T-helper 17 cell (primary cell): ENCODE measurements at regions not wholly inside any gene's neighbourhood (a gene's known extent, or its start where the extent isn't known, plus 50 kb on each side); places are given as distances from the start of the nearest gene placed in this dataset.

Experiments
- ATAC-seq: fragments of 150-1000 bp; cut with Tn5 transposase; 2 replicates; pipeline ENCODE4 v1.10.0; 2021; ENCODE audit warnings: mild to moderate bottlenecking, moderate library complexity
- DNase-seq, 3 donors: peaks; one replicate each; pipeline versions ENCODE4 v3.0.0 to v3.0.0-alpha.2; 2020 to 2021
- H3K9me3 ChIP-seq: one replicate; pipeline ENCODE4 v1.7.0; 2013; ENCODE audit warnings: low read length, mild to moderate bottlenecking; ENCODE audit not compliant: control insufficient read depth, poor library complexity, severe bottlenecking
- H3K27ac Mint-ChIP-seq: one replicate; pipeline ENCODE4 v1.8.0; 2022; ENCODE audit warnings: mild to moderate bottlenecking, moderate library complexity, mixed read lengths
- H3K27me3 Mint-ChIP-seq: one replicate; pipeline ENCODE4 v1.8.0; 2022; ENCODE audit warnings: mixed read lengths
- H3K36me3 Mint-ChIP-seq: one replicate; pipeline ENCODE4 v1.8.0; 2022; ENCODE audit warnings: low read depth, mixed read lengths
- H3K4me1 Mint-ChIP-seq: one replicate; pipeline ENCODE4 v1.8.0; 2022; ENCODE audit warnings: mild to moderate bottlenecking, mixed read lengths
- H3K4me3 Mint-ChIP-seq: one replicate; pipeline ENCODE4 v1.8.0; 2022; ENCODE audit warnings: mild to moderate bottlenecking, moderate library complexity, mixed read lengths

DNA sequence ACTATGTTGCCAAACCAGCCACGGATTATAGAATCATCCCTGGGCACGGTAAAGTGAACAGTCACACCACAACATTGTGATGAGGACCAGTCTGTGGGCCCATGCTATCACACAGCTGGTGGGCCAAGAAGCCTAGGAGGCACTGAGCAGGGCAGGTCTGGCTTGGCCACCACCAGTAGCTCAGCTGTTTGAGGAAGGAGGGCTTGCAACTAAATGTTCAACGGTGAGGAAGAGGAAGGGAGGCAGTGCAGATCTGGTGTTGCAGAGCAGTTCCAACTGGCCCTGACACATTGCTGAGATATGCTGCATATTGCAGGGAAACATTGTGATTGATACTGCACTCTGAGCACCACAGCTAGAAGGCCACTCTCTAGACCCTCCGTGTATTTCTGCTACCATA, 77.9 kb upstream of the ATG10 start:
- Mint-ChIP-seq H3K36me3 (no peaks in the 10 kb centered on the region), H3K27ac (no peak overlapping the region), H3K4me3 (no peak overlapping the region), H3K4me1 (peaks cover 2% of the 10 kb centered on the region), H3K27me3 (no peaks in the 10 kb centered on the region)
- ATAC-seq (no peak), DNase-seq (no peak)
- H3K9me3 ChIP-seq, result no peaks in the 10 kb centered on the region

DNA sequence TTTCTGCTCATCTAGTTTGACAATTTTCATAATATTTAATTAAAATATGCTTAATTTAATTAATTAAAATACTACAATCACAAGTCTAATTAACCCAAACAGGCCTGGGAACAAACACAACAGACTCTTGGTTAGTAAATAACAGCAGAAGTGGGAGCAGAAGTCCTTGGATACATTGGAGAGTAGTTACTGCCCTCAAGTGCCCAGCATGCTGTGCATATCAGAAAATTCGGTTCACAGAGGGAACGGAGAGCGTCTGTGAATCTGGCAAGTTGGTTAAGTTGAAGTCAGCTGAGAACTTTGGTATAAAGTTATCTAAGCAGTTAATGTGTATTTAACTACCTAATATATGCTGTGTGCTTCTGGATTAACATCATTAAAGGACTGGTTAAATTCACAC, 87.0 kb upstream of the ATG10 start:
- Mint-ChIP-seq H3K36me3 (no peaks in the 10 kb centered on the region), H3K4me1 (no peaks in the 10 kb centered on the region)
- DNase-seq, result no peak

DNA sequence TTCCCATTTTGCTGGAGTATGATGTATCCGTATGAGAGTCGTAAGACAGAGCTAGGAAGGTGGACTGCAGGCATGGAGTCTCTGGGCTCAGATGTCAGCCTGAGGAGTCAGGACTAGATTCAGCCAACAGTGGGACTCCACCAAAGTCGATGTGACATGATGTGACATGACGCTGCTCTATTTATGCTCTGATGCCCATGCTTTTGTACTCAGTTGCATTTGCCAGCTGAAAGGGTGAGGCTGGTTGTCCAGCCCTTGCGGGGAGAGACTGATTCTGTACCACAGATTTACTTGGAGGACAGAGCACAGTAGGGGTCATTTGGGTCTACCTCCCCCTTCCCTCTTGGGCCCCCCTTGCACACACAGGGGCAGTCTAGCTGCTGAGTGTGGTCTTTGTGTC, 88.5 kb upstream of the ATG10 start:
- ATAC-seq (no peak), DNase-seq (no peak)
- H3K36me3 Mint-ChIP-seq, result peaks cover 2% of the 10 kb centered on the region
- no peak overlapping the region for H3K4me3 Mint-ChIP-seq
- peaks cover 17% of the 10 kb centered on the region for H3K27me3 Mint-ChIP-seq
- H3K9me3 ChIP-seq, result no peaks in the 10 kb centered on the region
- H3K4me1 Mint-ChIP-seq, result peaks cover 2% of the 10 kb centered on the region
- no peak overlapping the region for H3K27ac Mint-ChIP-seq

More for the DNA sequence above, 87.0 kb upstream of the ATG10 start:
- ATAC-seq, result no peak
- Mint-ChIP-seq H3K27ac (no peak overlapping the region), H3K4me3 (no peak overlapping the region), H3K27me3 (peaks cover 10% of the 10 kb centered on the region)
- H3K9me3 ChIP-seq, result no peaks in the 10 kb centered on the region

DNA sequence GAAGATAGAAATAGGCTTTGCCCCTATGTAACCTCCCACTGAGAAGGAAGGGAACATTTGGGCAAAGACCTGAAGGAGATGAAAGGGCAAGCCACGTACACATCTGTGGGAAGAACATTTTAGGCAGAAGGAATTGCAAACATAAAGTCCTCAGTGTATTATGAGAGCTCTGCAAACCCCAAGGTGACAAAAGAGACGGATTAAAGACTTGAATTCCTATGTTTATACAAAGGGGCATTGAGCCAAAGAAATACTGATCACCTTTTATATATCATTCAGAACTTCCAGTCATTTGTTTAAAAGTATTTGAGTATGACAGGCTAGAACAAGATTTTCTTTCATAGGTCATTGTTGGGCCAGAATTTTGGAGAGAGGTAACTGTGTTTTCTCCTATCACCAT, 90.2 kb upstream of the ATG10 start:
- peaks cover 2% of the 10 kb centered on the region for H3K4me1 Mint-ChIP-seq
- H3K27me3 Mint-ChIP-seq, result peaks cover 25% of the 10 kb centered on the region
- no peaks in the 10 kb centered on the region for H3K9me3 ChIP-seq
- H3K27ac Mint-ChIP-seq, result no peak overlapping the region
- DNase-seq (no peak), ATAC-seq (no peak)
- H3K4me3 Mint-ChIP-seq, result no peak overlapping the region
- H3K36me3 Mint-ChIP-seq, result peaks cover 2% of the 10 kb centered on the region

DNA sequence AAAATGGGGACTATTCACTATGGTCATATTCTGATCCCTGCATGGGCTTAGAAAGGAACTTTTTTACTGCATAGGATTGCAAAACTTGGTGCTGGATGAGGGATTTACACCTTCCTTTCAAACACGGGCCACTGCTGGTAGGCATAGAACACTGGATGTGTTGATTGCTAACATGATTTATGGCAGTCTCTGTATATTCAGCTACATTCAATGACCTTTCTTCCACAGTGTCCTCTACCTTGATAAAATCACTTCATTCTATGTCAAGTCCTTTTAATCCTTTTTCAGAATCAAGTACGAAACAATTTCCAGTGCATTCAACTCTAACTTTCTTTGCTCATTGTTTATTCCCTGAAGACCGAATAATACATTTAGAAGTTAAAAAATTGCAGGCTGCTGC, 91.9 kb upstream of the ATG10 start:
- Mint-ChIP-seq H3K4me3 (no peak overlapping the region), H3K36me3 (peaks cover 5% of the 10 kb centered on the region), H3K27me3 (peaks cover 25% of the 10 kb centered on the region), H3K4me1 (peaks cover 2% of the 10 kb centered on the region), H3K27ac (no peak overlapping the region)
- ATAC-seq (no peak), DNase-seq (no peak)
- H3K9me3 ChIP-seq, result no peaks in the 10 kb centered on the region

DNA sequence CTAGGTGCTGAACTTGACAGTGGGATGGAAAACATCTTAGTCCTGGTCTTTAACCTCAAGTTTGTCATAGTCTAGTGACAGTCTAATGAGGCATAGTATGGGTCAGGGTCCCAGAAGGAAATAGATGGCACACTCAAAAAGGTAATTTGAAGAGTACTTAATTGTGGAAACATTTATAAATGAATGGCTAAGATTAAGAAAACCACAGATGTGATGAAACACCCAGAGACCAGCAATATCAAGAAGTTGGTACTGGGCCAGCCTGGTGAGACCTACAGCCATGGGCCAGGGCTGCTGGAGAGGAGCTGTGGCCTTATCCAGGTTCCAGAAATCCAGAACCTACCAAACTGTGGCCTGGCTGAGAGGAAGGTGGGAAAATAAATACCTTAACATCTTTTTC, 93.5 kb upstream of the ATG10 start:
- DNase-seq (no peak), ATAC-seq (no peak)
- H3K4me1 Mint-ChIP-seq, result peaks cover 2% of the 10 kb centered on the region
- peaks cover 25% of the 10 kb centered on the region for H3K27me3 Mint-ChIP-seq
- H3K36me3 Mint-ChIP-seq, result peaks cover 5% of the 10 kb centered on the region
- H3K4me3 Mint-ChIP-seq, result no peak overlapping the region
- H3K27ac Mint-ChIP-seq, result no peak overlapping the region
- no peaks in the 10 kb centered on the region for H3K9me3 ChIP-seq

DNA sequence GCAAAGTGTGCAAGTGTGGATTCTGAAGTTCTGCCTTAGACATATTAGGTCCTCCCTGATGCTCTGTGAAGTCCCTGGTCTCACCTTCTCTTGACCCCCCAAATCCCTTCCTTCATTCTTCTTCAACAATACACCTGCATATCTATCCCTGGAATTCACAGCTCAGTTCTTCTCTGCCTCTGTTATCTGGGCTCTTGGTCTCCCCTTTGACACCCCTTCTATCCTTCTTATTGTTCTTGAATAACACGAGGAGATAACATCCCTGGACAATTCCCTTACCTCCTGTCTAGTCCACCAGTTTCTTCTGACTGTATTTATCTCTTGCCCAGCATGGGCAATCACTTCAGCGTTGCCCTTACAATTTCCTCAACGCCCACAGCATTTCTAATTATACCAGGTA, 104.8 kb upstream of the ATG10 start:
- DNase-seq (no peak), ATAC-seq (no peak)
- Mint-ChIP-seq H3K27ac (no peak overlapping the region), H3K27me3 (peaks cover 16% of the 10 kb centered on the region), H3K4me3 (no peak overlapping the region), H3K4me1 (no peaks in the 10 kb centered on the region), H3K36me3 (peaks cover 2% of the 10 kb centered on the region)
- H3K9me3 ChIP-seq, result no peaks in the 10 kb centered on the region

DNA sequence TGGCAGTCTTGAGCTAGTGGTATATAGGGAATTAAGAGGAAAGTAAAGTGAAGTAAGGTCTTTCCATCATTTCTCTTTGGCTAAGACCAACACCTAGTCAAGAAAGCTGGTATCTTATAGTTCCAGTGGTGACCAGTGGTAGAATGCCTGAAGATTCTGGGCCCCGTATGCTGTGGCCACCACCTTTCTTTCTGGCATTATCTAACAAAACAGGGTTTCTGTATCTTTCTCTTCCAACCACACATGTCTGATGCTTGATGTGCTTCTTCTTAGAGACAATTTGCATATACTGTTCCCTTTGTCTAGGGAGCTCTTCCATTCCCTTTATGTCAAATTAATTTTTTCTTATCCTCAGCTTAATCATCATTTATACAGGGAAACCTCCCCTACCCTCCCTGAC, 109.9 kb upstream of the SSBP2 start:
- no peaks in the 10 kb centered on the region for H3K9me3 ChIP-seq
- H3K4me3 Mint-ChIP-seq, result no peak overlapping the region
- peaks cover 2% of the 10 kb centered on the region for H3K36me3 Mint-ChIP-seq
- ATAC-seq, result no peak
- H3K27me3 Mint-ChIP-seq, result peaks cover 5% of the 10 kb centered on the region
- DNase-seq, result no peak
- no peak overlapping the region for H3K27ac Mint-ChIP-seq
- peaks cover 2% of the 10 kb centered on the region for H3K4me1 Mint-ChIP-seq

DNA sequence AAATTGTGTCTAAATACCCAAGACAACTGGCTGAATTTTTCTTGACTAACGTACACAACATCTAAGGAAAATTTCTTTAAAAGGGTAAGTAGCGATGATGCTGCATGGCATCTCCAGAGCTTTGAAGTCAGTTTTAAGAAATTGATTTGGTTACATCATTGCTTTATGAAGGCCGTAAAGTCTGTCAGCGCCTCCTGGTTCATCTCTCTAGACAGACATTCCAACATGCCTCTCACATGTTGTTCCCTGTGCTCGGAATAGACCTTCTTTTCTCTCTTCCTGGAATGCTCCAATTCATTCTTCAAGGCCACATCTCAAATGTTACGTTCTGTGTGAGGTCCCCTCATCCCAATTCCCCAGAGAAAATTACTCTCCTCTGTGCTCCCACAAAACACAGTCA, 108.7 kb upstream of the SSBP2 start:
- no peak for ATAC-seq
- Mint-ChIP-seq H3K36me3 (no peaks in the 10 kb centered on the region), H3K4me3 (no peak overlapping the region)

DNA sequence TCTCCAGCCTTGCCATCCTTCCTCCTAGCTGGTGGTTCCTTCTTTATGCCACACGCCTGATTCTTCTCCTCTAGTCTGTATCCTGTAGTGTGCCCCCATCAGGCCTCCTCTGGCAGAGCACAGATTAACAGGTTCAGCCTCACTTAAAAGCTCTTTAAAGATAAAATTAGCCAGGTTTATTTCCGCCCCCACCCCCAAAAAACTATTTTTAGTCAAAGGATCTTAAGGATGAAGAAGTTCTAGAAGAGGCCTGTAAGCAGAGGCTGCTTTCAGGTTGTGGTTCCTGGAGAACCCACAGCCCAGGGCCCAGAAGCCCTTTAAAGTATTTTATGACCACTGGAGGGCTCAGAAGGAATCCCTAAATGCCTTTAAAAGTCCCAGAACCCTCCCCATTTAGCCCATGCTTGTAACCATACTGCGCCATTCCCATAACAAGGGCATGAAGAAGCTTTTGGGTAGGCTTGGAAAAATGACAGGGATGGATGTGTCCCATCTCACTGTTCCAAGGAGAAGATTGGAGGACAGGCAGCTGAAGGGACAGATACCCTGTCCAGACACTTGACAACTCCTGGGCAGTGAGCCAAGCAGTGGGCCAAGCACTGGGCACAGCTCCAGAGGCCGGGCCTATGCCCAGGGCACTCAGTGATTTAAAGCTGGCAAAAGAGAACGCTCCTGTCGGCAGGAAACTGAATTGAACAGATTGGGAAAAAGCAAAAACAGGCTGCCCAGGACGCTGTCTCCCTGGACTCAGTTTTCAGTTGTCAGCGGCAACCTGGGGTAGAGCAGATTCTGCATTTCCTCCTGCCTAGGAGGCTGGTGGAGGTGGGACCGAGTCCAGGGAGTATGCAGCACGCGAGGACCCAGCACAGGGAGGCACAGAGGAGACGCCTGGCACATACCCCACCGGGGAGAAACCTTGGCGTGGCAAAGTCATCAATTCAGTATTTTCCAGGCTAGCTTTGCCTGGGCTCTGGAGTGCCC, 106.3 kb upstream of the SSBP2 start:
- peaks cover 17% of the 10 kb centered on the region for H3K4me1 Mint-ChIP-seq
- H3K9me3 ChIP-seq, result no peaks in the 10 kb centered on the region
- no peaks in the 10 kb centered on the region for H3K27me3 Mint-ChIP-seq
- DNase-seq (no peak), ATAC-seq (no peak)
- H3K27ac Mint-ChIP-seq, result no peak overlapping the region
- no peaks in the 10 kb centered on the region for H3K36me3 Mint-ChIP-seq
- H3K4me3 Mint-ChIP-seq, result no peak overlapping the region

More for the DNA sequence above, 108.7 kb upstream of the SSBP2 start:
- no peaks in the 10 kb centered on the region for H3K27me3 Mint-ChIP-seq
- no peak for DNase-seq
- H3K27ac Mint-ChIP-seq, result no peak overlapping the region
- H3K9me3 ChIP-seq, result no peaks in the 10 kb centered on the region
- peaks cover 9% of the 10 kb centered on the region for H3K4me1 Mint-ChIP-seq

DNA sequence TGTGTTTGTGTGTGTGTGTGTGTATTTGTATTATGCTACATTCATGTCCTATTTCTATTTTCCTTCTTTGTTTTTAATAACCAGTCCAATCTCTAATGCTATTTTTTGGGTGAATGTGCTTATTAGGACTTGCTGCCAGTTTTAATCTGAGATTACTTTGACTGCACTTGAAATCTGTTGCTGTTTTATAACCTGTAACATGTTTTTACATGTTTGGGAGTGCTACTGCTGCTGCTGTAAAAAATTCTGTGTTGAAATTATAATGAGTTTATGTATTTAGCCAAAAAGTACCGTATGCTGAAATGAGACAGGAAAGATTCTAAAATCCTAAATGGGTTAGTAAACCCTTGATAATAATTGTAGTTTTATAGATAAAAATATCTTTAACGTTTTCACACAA, 104.7 kb upstream of the SSBP2 start:
- Mint-ChIP-seq H3K27ac (no peak overlapping the region), H3K4me1 (peaks cover 24% of the 10 kb centered on the region), H3K27me3 (no peaks in the 10 kb centered on the region), H3K36me3 (no peaks in the 10 kb centered on the region), H3K4me3 (no peak overlapping the region)
- no peak for DNase-seq
- H3K9me3 ChIP-seq, result no peaks in the 10 kb centered on the region
- ATAC-seq, result no peak

DNA sequence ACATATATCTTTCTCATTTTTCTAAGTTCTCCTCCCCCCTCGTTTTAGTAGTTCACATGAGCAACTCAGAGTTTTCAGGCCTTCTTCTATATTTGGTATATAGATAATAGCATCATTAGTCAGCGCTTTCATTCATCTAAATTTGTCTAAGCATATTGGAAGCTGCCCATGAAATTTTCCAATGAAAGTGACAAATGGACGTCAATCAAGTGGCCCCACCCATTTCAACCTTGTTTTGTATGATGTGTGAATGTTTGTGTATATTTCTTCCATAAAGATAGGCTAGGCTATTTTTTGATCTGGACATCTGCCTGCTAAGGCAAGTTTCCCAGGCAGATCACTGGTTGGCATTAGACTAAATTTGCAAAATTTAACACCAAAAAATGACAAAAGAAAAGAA, 104.0 kb upstream of the SSBP2 start:
- no peak overlapping the region for H3K4me3 Mint-ChIP-seq
- peaks cover 30% of the 10 kb centered on the region for H3K4me1 Mint-ChIP-seq
- DNase-seq, result no peak
- no peaks in the 10 kb centered on the region for H3K36me3 Mint-ChIP-seq
- no peak overlapping the region for H3K27ac Mint-ChIP-seq
- no peak for ATAC-seq
- no peaks in the 10 kb centered on the region for H3K27me3 Mint-ChIP-seq
- no peaks in the 10 kb centered on the region for H3K9me3 ChIP-seq

DNA sequence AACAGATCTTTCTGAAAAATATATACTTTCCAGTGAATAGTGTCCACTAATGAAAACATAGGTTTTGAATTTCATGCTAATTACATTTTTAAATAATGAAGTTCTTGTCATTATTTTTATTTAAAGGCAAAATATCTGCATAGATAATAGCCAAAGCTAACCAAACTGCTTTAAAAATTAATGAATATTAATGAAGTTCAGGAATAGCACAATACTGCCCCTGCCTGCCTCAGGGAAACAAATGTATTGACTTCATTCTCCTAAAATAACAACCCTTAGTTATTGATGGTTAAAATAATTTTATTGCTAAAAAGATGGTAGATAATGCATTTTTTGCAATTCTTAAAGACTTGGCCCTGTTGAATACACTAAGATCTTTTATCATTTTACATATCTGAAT, 103.6 kb upstream of the SSBP2 start:
- DNase-seq (no peak), ATAC-seq (no peak)
- Mint-ChIP-seq H3K4me1 (peaks cover 30% of the 10 kb centered on the region), H3K4me3 (no peak overlapping the region), H3K27me3 (no peaks in the 10 kb centered on the region), H3K36me3 (no peaks in the 10 kb centered on the region), H3K27ac (no peak overlapping the region)
- H3K9me3 ChIP-seq, result no peaks in the 10 kb centered on the region

DNA sequence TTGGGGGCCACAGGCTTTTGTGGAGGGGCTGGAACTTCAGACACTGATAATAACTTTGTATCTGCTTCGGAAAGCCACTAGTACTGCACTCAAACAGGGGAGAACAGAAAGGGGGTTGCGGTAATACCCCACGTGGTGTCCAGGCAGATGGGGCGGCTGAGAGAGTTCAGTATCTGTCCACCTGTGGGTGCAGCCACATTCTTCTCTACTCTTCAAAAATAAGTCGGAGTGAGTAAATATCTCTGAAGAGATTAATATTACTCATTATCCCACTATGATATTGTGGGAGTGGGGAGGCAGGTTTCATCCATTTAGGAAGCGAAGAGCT, 102.1 kb upstream of the SSBP2 start:
- no peaks in the 10 kb centered on the region for H3K27me3 Mint-ChIP-seq
- no peak for ATAC-seq
- peak overlapping the region; percentile 95 for H3K4me3 Mint-ChIP-seq
- peaks cover 4% of the 10 kb centered on the region for H3K36me3 Mint-ChIP-seq
- H3K27ac Mint-ChIP-seq, result peak overlapping the region; percentile 93
- H3K9me3 ChIP-seq, result no peaks in the 10 kb centered on the region
- DNase-seq, result no peak
- peaks cover 30% of the 10 kb centered on the region for H3K4me1 Mint-ChIP-seq
